HEK293T (cell line): ENCODE measurements at regions not wholly inside any gene's neighbourhood (a gene's known extent, or its start where the extent isn't known, plus 50 kb on each side); places are given as distances from the start of the nearest gene placed in this dataset.
A peak's percentile ranks its signal among the peaks of the same experiment; 100 is the strongest.

Source experiments
- CTCF ChIA-PET: fragments of 350-600 bp; formaldehyde crosslinking; extraction: SDS; loops from one replicate; lab custom pipeline; 2021; ENCODE audit warnings: antibody characterized with exemption, inconsistent platforms; lab: Yijun Ruan, JAX
- POLR2A ChIA-PET: fragments of 350-600 bp; formaldehyde crosslinking; extraction: SDS; loops from one replicate; lab custom pipeline; 2020; ENCODE audit warnings: antibody characterized with exemption, inconsistent platforms; lab: Yijun Ruan, JAX
- DNase-seq: peaks from one replicate; pipeline ENCODE4 v3.0.0; 2012; ENCODE audit warnings: mixed read lengths; ENCODE audit errors: extremely low spot score
- ARNT ChIP-seq: fragments of 450-650 bp; IDR thresholded peaks from 2 replicates; pipeline ENCODE4 v1.6.1; 2017; ENCODE audit warnings: mild to moderate bottlenecking
- BHLHE40 ChIP-seq: fragments of 450-650 bp; IDR thresholded peaks from 2 replicates; pipeline ENCODE4 v1.6.1; 2016; ENCODE audit warnings: mild to moderate bottlenecking, moderate library complexity, borderline replicate concordance
- CTBP1 ChIP-seq: fragments of 450-650 bp; IDR thresholded peaks from 2 replicates; pipeline ENCODE4 v1.6.1; 2016; ENCODE audit warnings: borderline replicate concordance
- ELF4 ChIP-seq: fragments of 450-650 bp; IDR thresholded peaks from 2 replicates; pipeline ENCODE4 v1.6.1; 2017; ENCODE audit warnings: antibody characterized with exemption
- FOXA1 ChIP-seq: fragments of 450-650 bp; IDR thresholded peaks from 2 replicates; pipeline ENCODE4 v1.6.1; 2016; ENCODE audit warnings: mild to moderate bottlenecking
- FOXK2 ChIP-seq: fragments of 450-650 bp; IDR thresholded peaks from 2 replicates; pipeline ENCODE4 v1.6.1; 2016; ENCODE audit warnings: mild to moderate bottlenecking
- FOXM1 ChIP-seq: fragments of 450-650 bp; IDR thresholded peaks from 2 replicates; pipeline ENCODE4 v1.6.1; 2017; ENCODE audit warnings: mild to moderate bottlenecking, borderline replicate concordance
- HDGF ChIP-seq: fragments of 450-650 bp; IDR thresholded peaks from 2 replicates; pipeline ENCODE4 v1.6.1; 2017; ENCODE audit warnings: antibody characterized with exemption, borderline replicate concordance
- L3MBTL2 ChIP-seq: fragments of 450-650 bp; conservative IDR thresholded peaks from 2 replicates; pipeline ENCODE4 v1.6.1; 2016; ENCODE audit warnings: mild to moderate bottlenecking
- LEF1 ChIP-seq: fragments of 450-650 bp; IDR thresholded peaks from 2 replicates; pipeline ENCODE4 v1.6.1; 2017; ENCODE audit warnings: mild to moderate bottlenecking, borderline replicate concordance
- NFRKB ChIP-seq: fragments of 450-650 bp; IDR thresholded peaks from 2 replicates; pipeline ENCODE4 v1.6.1; 2016; ENCODE audit warnings: mild to moderate bottlenecking, moderate library complexity
- PKNOX1 ChIP-seq: fragments of 450-650 bp; IDR thresholded peaks from 2 replicates; pipeline ENCODE4 v1.6.1; 2016
- SP1 ChIP-seq: fragments of 450-650 bp; IDR thresholded peaks from 2 replicates; pipeline ENCODE4 v1.6.1; 2017
- SUZ12 ChIP-seq: fragments of 450-650 bp; IDR thresholded peaks from 2 replicates; pipeline ENCODE4 v1.6.1; 2016; ENCODE audit warnings: mild to moderate bottlenecking
- TARDBP ChIP-seq: fragments of 450-650 bp; IDR thresholded peaks from 2 replicates; pipeline ENCODE4 v1.6.1; 2016
- ZNF384 ChIP-seq: fragments of 450-650 bp; IDR thresholded peaks from 2 replicates; pipeline ENCODE4 v1.6.1; 2016

DNA sequence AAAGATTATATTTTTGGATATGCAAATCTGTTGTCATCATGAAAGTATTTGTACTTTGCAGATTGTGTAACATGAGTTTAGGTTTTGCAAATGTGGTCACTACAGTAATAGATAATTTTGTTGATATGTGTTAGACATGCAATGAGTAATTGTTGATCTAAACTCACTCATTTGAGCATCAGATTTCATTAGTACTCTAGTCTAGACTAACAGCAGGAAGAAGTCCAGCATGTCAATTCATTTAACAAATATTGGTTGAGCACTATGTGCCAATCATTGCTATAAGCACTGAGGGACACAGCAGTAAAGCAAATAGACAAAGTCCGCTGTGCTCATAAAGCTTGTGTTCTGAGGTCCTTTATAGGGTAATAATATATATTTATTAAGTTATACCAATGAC, 350.0 kb downstream of the USP25 start:
- TF ChIP-seq FOXA1 (peak; percentile 70), CTBP1 (0 out of 2 replicates have a peak, but pooled peaks have one; percentile 52), FOXK2 (no peak), ZNF384 (no peak), ARNT (peak; percentile 36; the same call in 1 of the 2 replicates), SUZ12 (no peak), PKNOX1 (peak; percentile 97), SP1 (no peak), NFRKB (no peak), HDGF (no peak)
- ChIA-PET POLR2A (no interaction called here), CTCF (no interaction called here)
- no peak for DNase-seq

GRCh38 chr21:16081304-16081703, 351.5 kb downstream of the USP25 start:
- ChIA-PET CTCF (interaction anchor here (0.7 kb wide), 1 partner anchor 310 kb away, joined by 8 read pairs; no protein-coding TSS in a partner anchor), POLR2A (no interaction called here)
- DNase-seq, result no peak
- TF ChIP-seq L3MBTL2 (no peak), BHLHE40 (no peak), ELF4 (no peak), TARDBP (no peak), CTBP1 (no peak), FOXM1 (no peak)

GRCh38 chr21:16082038-16082816, 352.4 kb downstream of the USP25 start:
- TF ChIP-seq ELF4, result no peak
- CTCF ChIA-PET, result interaction anchor here (0.6 to 1.0 kb wide), 3 partner anchors 9 to 248 kb away, joined by 3 to 5 read pairs (median 5); no protein-coding TSS in a partner anchor
- no peak for DNase-seq
- POLR2A ChIA-PET, result interaction anchor here (1.1 kb wide), 1 partner anchor 112 kb away, joined by 5 read pairs; no protein-coding TSS in a partner anchor

- ChIA-PET CTCF (interaction anchor here (1.3 kb wide), 1 partner anchor 109 kb away, joined by 4 read pairs; no protein-coding TSS in a partner anchor), POLR2A (interaction anchor here (1.2 kb wide), 1 partner anchor 109 kb away, joined by 4 read pairs; no protein-coding TSS in a partner anchor)
- peak; percentile 37 for DNase-seq
- TF ChIP-seq HDGF (no peak), ZNF384 (no peak), L3MBTL2 (0 out of 2 replicates have a peak, but pooled peaks have one; percentile 20), SP1 (no peak), ARNT (no peak), FOXA1 (no peak), CTBP1 (no peak)
Measured at GRCh38 chr21:16084776-16085364, 355.1 kb downstream of the USP25 start.

DNA sequence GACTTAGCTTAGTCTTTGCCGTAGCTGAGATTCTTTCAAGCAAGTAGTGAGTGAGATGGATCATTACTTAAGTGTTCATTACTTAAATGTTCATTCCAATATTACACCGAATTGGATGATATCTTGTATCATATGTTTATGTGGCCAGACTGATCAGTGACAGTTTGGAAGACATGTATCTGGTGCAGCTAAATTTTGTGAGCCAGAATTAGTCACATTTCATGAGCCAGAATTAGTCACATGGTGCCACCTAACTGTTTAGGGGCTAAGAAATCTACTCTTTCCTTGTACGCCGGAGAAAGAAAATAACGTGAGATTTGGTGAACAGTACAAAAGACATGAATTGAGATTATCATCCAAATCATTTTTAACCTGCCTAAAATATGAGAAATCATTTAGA, 355.6 kb downstream of the USP25 start:
- no peak for TF ChIP-seq LEF1
- no peak for TF ChIP-seq SUZ12
- TF ChIP-seq TARDBP, result no peak
- no peak for TF ChIP-seq L3MBTL2
- TF ChIP-seq HDGF, result no peak
- no peak for TF ChIP-seq SP1
- no peak for TF ChIP-seq PKNOX1
- no peak for TF ChIP-seq FOXM1
- no peak for TF ChIP-seq BHLHE40
- TF ChIP-seq ZNF384, result no peak
- TF ChIP-seq NFRKB, result no peak
- TF ChIP-seq ARNT, result no peak
- TF ChIP-seq FOXA1, result no peak
- no peak for TF ChIP-seq CTBP1
- TF ChIP-seq FOXK2, result no peak
- TF ChIP-seq ELF4, result no peak
- DNase-seq, result no peak
- CTCF ChIA-PET, result interaction anchor here (1.3 kb wide), 1 partner anchor 109 kb away, joined by 4 read pairs; no protein-coding TSS in a partner anchor
- POLR2A ChIA-PET, result interaction anchor here (1.2 kb wide), 1 partner anchor 109 kb away, joined by 4 read pairs; no protein-coding TSS in a partner anchor

- no peak for DNase-seq
- POLR2A ChIA-PET, result no interaction called here
- CTCF ChIA-PET, result no interaction called here
Measured at GRCh38 chr21:16086121-16086520, 356.3 kb downstream of the USP25 start.

More at GRCh38 chr21:16086121-16086520, 356.3 kb downstream of the USP25 start:
- TF ChIP-seq L3MBTL2 (no peak), TARDBP (no peak), CTBP1 (no peak), ZNF384 (no peak), FOXK2 (no peak), FOXA1 (no peak), ELF4 (no peak), FOXM1 (no peak), SUZ12 (no peak), NFRKB (no peak), LEF1 (no peak), SP1 (no peak), BHLHE40 (no peak), HDGF (no peak), PKNOX1 (no peak), ARNT (no peak)
